HG02970 (cell line): ENCODE measurements at regions not wholly inside any gene's neighbourhood (a gene's known extent, or its start where the extent isn't known, plus 50 kb on each side); places are given as distances from the start of the nearest gene placed in this dataset.
"Not testable (repeated sequence)": the region's sequence is repeated elsewhere in the genome, so short reads cannot be mapped to it uniquely, and the experiment has no call there.

Experiments used
- ATAC-seq: cut with Tn5 transposase; IDR thresholded peaks from one replicate; pipeline ENCODE4 v1.9.1; 2021; ENCODE audit warnings: mild to moderate bottlenecking, moderate library complexity, moderate number of reproducible peaks; ENCODE audit not compliant: unreplicated experiment, low FRiP score

GRCh38 chr7:85292908-85293576 is 106.2 kb upstream of the SEMA3D start:
- peak; percentile 83 for ATAC-seq

- no peak for ATAC-seq
Observed at GRCh38 chr7:85290269-85290668, 103.4 kb upstream of the SEMA3D start.

GRCh38 chr7:85289279-85289678 is 102.4 kb upstream of the SEMA3D start:
- ATAC-seq = no peak

- ATAC-seq = no peak
Observed at GRCh38 chr7:85287106-85287825, 100.4 kb upstream of the SEMA3D start.

- no peak for ATAC-seq
Observed at GRCh38 chr7:85286446-85286845, 99.6 kb upstream of the SEMA3D start.

GRCh38 chr7:85285527-85285926 is 98.7 kb upstream of the SEMA3D start:
- no peak for ATAC-seq

GRCh38 chr7:85275204-85275603 is 88.3 kb upstream of the SEMA3D start:
- ATAC-seq = no peak

GRCh38 chr7:85274454-85274853 is 87.6 kb upstream of the SEMA3D start:
- no peak for ATAC-seq

- ATAC-seq = no peak
Observed at GRCh38 chr7:85262891-85263290, 76.0 kb upstream of the SEMA3D start.

- no peak for ATAC-seq
Observed at GRCh38 chr7:85261336-85261735, 74.5 kb upstream of the SEMA3D start.

- ATAC-seq = not testable (repeated sequence)
Observed at GRCh38 chr7:85249787-85250186, 62.9 kb upstream of the SEMA3D start.

GRCh38 chr7:85239109-85239508 is 52.3 kb upstream of the SEMA3D start:
- ATAC-seq = no peak

GRCh38 chr7:85237721-85238120 is 50.9 kb upstream of the SEMA3D start:
- no peak for ATAC-seq
